ENCODE measurements at regions not wholly inside any gene's neighbourhood (a gene's known extent, or its start where the extent isn't known, plus 50 kb on each side); places are given as distances from the start of the nearest gene placed in this dataset.

DNA sequence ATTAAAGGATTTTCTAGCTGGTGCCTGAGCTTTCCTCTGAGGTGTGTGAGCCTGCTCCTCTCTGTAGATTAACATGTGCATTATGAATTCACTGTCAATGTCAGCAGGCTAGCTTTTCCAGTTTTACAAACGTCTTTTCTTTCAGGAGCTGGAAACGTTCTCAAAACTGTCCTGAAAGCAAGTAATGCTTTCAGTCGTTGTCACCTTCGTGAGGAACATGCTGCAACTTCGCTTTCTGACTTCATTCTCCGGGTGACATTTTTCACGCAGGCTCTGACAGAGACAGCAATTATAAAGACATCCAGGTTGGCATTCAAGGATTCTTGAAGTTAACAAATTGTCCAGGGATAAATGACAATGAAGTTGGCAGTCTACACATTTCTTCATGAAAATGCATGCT, 671.5 kb downstream of the DHX35 start:
- Histone ChIP-seq H3K27ac (ENCODE audit: insufficient read depth, low read length, poor library complexity, severe bottlenecking) (no peak overlapping the region), H3K4me1 (ENCODE audit: control insufficient read depth, insufficient read depth, low read length, poor library complexity, severe bottlenecking) (no peaks in the 10 kb centered on the region), H3K36me3 (ENCODE audit: control insufficient read depth, insufficient read depth, low read length) (no peaks in the 10 kb centered on the region), H3K4me3 (ENCODE audit: low read depth, low read length) (no peak overlapping the region), H3K9me3 (ENCODE audit: control insufficient read depth in 2 of 2, low read length in 2 of 2) (no peaks in the 10 kb centered on the region), H3K27me3 (ENCODE audit: control insufficient read depth, insufficient read depth, low read length) (no peaks in the 10 kb centered on the region)
- Mint-ChIP-seq H3K36me3 (no peaks in the 10 kb centered on the region), H3K27ac (no peak overlapping the region), H3K4me3 (no peak overlapping the region), H3K4me1 (no peaks in the 10 kb centered on the region), H3K9me3 (peaks cover 0 to 3% (median 0%) of the 10 kb centered on the region in 7 donors), H3K27me3 (no peaks in the 10 kb centered on the region)
- DNase-seq (no peak), ATAC-seq (ENCODE audit: low read depth in 2 of 2) (no peak)

- H3K27ac ChIP-seq (ENCODE audit: insufficient read depth, low read length, poor library complexity, severe bottlenecking) = no peak overlapping the region
- ATAC-seq (ENCODE audit: low read depth in 2 of 2) (no peak), DNase-seq (no peak)
- no peaks in the 10 kb centered on the region for H3K27me3 ChIP-seq (ENCODE audit: control insufficient read depth, insufficient read depth, low read length)
- Mint-ChIP-seq H3K9me3 (peaks cover 0 to 3% (median 0%) of the 10 kb centered on the region in 7 donors), H3K27ac (no peak overlapping the region), H3K36me3 (no peaks in the 10 kb centered on the region), H3K27me3 (no peaks in the 10 kb centered on the region), H3K4me1 (no peaks in the 10 kb centered on the region), H3K4me3 (no peak overlapping the region)
- no peaks in the 10 kb centered on the region for H3K36me3 ChIP-seq (ENCODE audit: control insufficient read depth, insufficient read depth, low read length)
- H3K4me1 ChIP-seq (ENCODE audit: control insufficient read depth, insufficient read depth, low read length, poor library complexity, severe bottlenecking) = no peaks in the 10 kb centered on the region
- no peaks in the 10 kb centered on the region for H3K9me3 ChIP-seq (ENCODE audit: control insufficient read depth in 2 of 2, low read length in 2 of 2)
- H3K4me3 ChIP-seq (ENCODE audit: low read depth, low read length) = no peak overlapping the region
Observed at GRCh38 chr20:39632757-39633156, 670.6 kb downstream of the DHX35 start.

DNA sequence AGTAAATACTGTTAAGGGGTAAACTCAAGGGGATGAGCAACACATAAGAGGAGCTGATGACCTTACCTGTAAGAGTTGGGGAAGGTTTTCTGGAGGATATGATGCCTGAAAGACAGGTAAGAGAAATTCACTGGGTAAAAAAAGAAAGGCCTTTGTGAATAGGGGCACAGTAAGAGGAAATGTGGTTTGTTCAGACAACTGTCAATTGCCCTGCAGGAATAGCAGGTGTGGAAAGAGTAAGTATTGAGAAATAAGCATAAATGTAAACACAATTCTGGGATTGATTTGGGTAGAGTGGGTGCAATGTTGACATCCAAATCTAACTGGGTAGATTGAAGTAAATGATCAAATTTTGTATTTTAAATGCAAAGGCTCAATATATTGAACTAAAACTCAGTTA, 670.0 kb downstream of the DHX35 start:
- no peaks in the 10 kb centered on the region for H3K27me3 ChIP-seq (ENCODE audit: control insufficient read depth, insufficient read depth, low read length)
- Mint-ChIP-seq H3K27ac (no peak overlapping the region), H3K27me3 (no peaks in the 10 kb centered on the region), H3K4me3 (no peak overlapping the region), H3K36me3 (no peaks in the 10 kb centered on the region), H3K4me1 (no peaks in the 10 kb centered on the region), H3K9me3 (peaks cover 0 to 3% (median 0%) of the 10 kb centered on the region in 7 donors)
- H3K4me3 ChIP-seq (ENCODE audit: low read depth, low read length) = no peak overlapping the region
- no peak overlapping the region for H3K27ac ChIP-seq (ENCODE audit: insufficient read depth, low read length, poor library complexity, severe bottlenecking)
- H3K9me3 ChIP-seq (ENCODE audit: control insufficient read depth in 2 of 2, low read length in 2 of 2) = no peaks in the 10 kb centered on the region
- no peaks in the 10 kb centered on the region for H3K4me1 ChIP-seq (ENCODE audit: control insufficient read depth, insufficient read depth, low read length, poor library complexity, severe bottlenecking)
- no peaks in the 10 kb centered on the region for H3K36me3 ChIP-seq (ENCODE audit: control insufficient read depth, insufficient read depth, low read length)
- DNase-seq = no peak
- no peak for ATAC-seq (ENCODE audit: low read depth in 2 of 2)

GRCh38 chr20:39631557-39631956, 669.4 kb downstream of the DHX35 start:
- H3K36me3 Mint-ChIP-seq = no peaks in the 10 kb centered on the region
- no peaks in the 10 kb centered on the region for H3K4me1 Mint-ChIP-seq
- H3K27me3 Mint-ChIP-seq = no peaks in the 10 kb centered on the region

GRCh38 chr20:39630215-39630908, 668.2 kb downstream of the DHX35 start:
- no peaks in the 10 kb centered on the region for H3K36me3 ChIP-seq (ENCODE audit: control insufficient read depth, insufficient read depth, low read length)
- H3K27ac Mint-ChIP-seq = no peak overlapping the region
- no peaks in the 10 kb centered on the region for H3K27me3 ChIP-seq (ENCODE audit: control insufficient read depth, insufficient read depth, low read length)
- H3K9me3 Mint-ChIP-seq = peaks cover 0 to 4% (median 2%) of the 10 kb centered on the region in 7 donors
- H3K4me3 Mint-ChIP-seq = no peak overlapping the region
- no peak overlapping the region for H3K4me3 ChIP-seq (ENCODE audit: low read depth, low read length)
- no peaks in the 10 kb centered on the region for H3K4me1 ChIP-seq (ENCODE audit: control insufficient read depth, insufficient read depth, low read length, poor library complexity, severe bottlenecking)
- no peaks in the 10 kb centered on the region for H3K4me1 Mint-ChIP-seq
- DNase-seq (no peak), ATAC-seq (ENCODE audit: low read depth in 2 of 2) (no peak)
- H3K27me3 Mint-ChIP-seq = no peaks in the 10 kb centered on the region
- H3K36me3 Mint-ChIP-seq = no peaks in the 10 kb centered on the region
- no peaks in the 10 kb centered on the region for H3K9me3 ChIP-seq (ENCODE audit: control insufficient read depth in 2 of 2, low read length in 2 of 2)
- H3K27ac ChIP-seq (ENCODE audit: insufficient read depth, low read length, poor library complexity, severe bottlenecking) = no peak overlapping the region

More at GRCh38 chr20:39631557-39631956, 669.4 kb downstream of the DHX35 start:
- DNase-seq = no peak
- H3K36me3 ChIP-seq (ENCODE audit: control insufficient read depth, insufficient read depth, low read length) = no peaks in the 10 kb centered on the region
- Mint-ChIP-seq H3K9me3 (peaks cover 0 to 3% (median 0%) of the 10 kb centered on the region in 7 donors), H3K27ac (no peak overlapping the region), H3K4me3 (no peak overlapping the region)
- no peak overlapping the region for H3K4me3 ChIP-seq (ENCODE audit: low read depth, low read length)
- H3K27ac ChIP-seq (ENCODE audit: insufficient read depth, low read length, poor library complexity, severe bottlenecking) = no peak overlapping the region
- no peaks in the 10 kb centered on the region for H3K9me3 ChIP-seq (ENCODE audit: control insufficient read depth in 2 of 2, low read length in 2 of 2)
- H3K27me3 ChIP-seq (ENCODE audit: control insufficient read depth, insufficient read depth, low read length) = no peaks in the 10 kb centered on the region
- no peak for ATAC-seq (ENCODE audit: low read depth in 2 of 2)
- H3K4me1 ChIP-seq (ENCODE audit: control insufficient read depth, insufficient read depth, low read length, poor library complexity, severe bottlenecking) = no peaks in the 10 kb centered on the region

DNA sequence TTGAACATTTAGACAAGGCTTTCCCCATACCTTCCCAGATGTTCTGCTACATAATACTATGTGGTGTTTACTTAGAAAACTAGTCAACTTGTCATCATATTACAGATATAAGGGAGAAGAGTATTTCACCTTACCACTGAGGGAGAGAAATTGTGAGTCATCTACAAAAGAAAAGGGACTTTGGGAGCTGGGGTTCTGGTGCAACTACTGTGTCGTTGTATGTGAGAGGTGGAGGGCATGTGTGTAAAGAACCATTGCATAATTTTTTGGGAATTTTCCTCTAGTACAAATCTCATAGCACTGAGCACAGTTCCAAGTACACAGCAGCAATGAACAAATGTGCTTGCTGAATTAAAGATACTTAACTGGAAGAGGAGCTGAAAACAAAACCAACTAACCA, 665.6 kb downstream of the DHX35 start:
- peaks cover 0 to 7% (median 2%) of the 10 kb centered on the region in 7 donors for H3K9me3 Mint-ChIP-seq
- H3K27ac Mint-ChIP-seq = no peak overlapping the region
- H3K4me3 Mint-ChIP-seq = no peak overlapping the region
- no peaks in the 10 kb centered on the region for H3K27me3 Mint-ChIP-seq
- no peak for DNase-seq
- Histone ChIP-seq H3K4me1 (ENCODE audit: control insufficient read depth, insufficient read depth, low read length, poor library complexity, severe bottlenecking) (no peaks in the 10 kb centered on the region), H3K27me3 (ENCODE audit: control insufficient read depth, insufficient read depth, low read length) (no peaks in the 10 kb centered on the region), H3K27ac (ENCODE audit: insufficient read depth, low read length, poor library complexity, severe bottlenecking) (no peak overlapping the region), H3K4me3 (ENCODE audit: low read depth, low read length) (no peak overlapping the region), H3K9me3 (ENCODE audit: control insufficient read depth in 2 of 2, low read length in 2 of 2) (no peaks in the 10 kb centered on the region), H3K36me3 (ENCODE audit: control insufficient read depth, insufficient read depth, low read length) (no peaks in the 10 kb centered on the region)
- H3K4me1 Mint-ChIP-seq = no peaks in the 10 kb centered on the region
- no peaks in the 10 kb centered on the region for H3K36me3 Mint-ChIP-seq
- ATAC-seq (ENCODE audit: low read depth in 2 of 2) = no peak

GRCh38 chr20:39624316-39624715, 662.2 kb downstream of the DHX35 start:
- Histone ChIP-seq H3K27ac (ENCODE audit: insufficient read depth, low read length, poor library complexity, severe bottlenecking) (no peak overlapping the region), H3K9me3 (ENCODE audit: control insufficient read depth in 2 of 2, low read length in 2 of 2) (no peaks in the 10 kb centered on the region), H3K36me3 (ENCODE audit: control insufficient read depth, insufficient read depth, low read length) (no peaks in the 10 kb centered on the region), H3K27me3 (ENCODE audit: control insufficient read depth, insufficient read depth, low read length) (no peaks in the 10 kb centered on the region), H3K4me3 (ENCODE audit: low read depth, low read length) (no peak overlapping the region), H3K4me1 (ENCODE audit: control insufficient read depth, insufficient read depth, low read length, poor library complexity, severe bottlenecking) (no peaks in the 10 kb centered on the region)
- ATAC-seq (ENCODE audit: low read depth in 2 of 2) (no peak), DNase-seq (no peak)
- Mint-ChIP-seq H3K36me3 (no peaks in the 10 kb centered on the region), H3K4me1 (no peaks in the 10 kb centered on the region), H3K27me3 (no peaks in the 10 kb centered on the region), H3K27ac (no peak overlapping the region), H3K9me3 (peaks cover 0 to 4% (median 1%) of the 10 kb centered on the region in 7 donors), H3K4me3 (no peak overlapping the region)

DNA sequence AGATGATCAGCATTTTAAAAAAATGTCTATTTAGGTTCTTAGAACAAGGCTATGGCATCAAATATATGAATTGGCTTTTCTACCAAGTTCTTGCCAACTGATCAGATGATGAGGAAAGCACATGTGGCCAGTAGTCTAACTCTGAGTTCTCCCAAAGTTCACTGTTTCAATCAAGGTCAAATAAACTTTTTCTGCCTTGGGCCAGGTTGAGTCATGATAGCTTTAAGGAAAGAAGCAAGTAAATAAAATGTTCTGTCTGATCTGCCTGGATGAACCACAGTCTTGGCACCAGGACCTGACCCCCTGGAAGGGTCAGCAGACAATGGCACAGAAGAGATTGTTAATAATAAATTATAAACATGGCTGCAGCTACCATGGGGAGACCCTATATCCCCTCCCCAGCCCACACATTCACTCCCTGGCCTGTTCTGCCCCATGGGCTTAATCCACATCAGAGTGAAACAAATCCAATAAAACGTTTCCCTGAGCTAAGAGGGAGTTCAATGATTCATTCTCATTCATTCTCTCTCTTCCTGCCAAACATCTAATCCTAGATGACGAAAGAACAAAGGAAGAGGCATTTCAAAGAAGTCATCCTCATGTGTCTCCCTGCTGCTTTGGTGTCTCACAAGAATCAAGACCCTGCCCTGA, 661.6 kb downstream of the DHX35 start:
- DNase-seq = no peak
- no peaks in the 10 kb centered on the region for H3K27me3 Mint-ChIP-seq
- ATAC-seq (ENCODE audit: low read depth in 2 of 2) = no peak

More for the DNA sequence above, 661.6 kb downstream of the DHX35 start:
- H3K9me3 ChIP-seq (ENCODE audit: control insufficient read depth in 2 of 2, low read length in 2 of 2) = no peaks in the 10 kb centered on the region
- Mint-ChIP-seq H3K4me3 (no peak overlapping the region), H3K4me1 (no peaks in the 10 kb centered on the region), H3K36me3 (no peaks in the 10 kb centered on the region), H3K27ac (no peak overlapping the region), H3K9me3 (peaks cover 0 to 4% (median 1%) of the 10 kb centered on the region in 7 donors)
- H3K4me3 ChIP-seq (ENCODE audit: low read depth, low read length) = no peak overlapping the region
- no peaks in the 10 kb centered on the region for H3K4me1 ChIP-seq (ENCODE audit: control insufficient read depth, insufficient read depth, low read length, poor library complexity, severe bottlenecking)
- no peak overlapping the region for H3K27ac ChIP-seq (ENCODE audit: insufficient read depth, low read length, poor library complexity, severe bottlenecking)
- no peaks in the 10 kb centered on the region for H3K36me3 ChIP-seq (ENCODE audit: control insufficient read depth, insufficient read depth, low read length)
- no peaks in the 10 kb centered on the region for H3K27me3 ChIP-seq (ENCODE audit: control insufficient read depth, insufficient read depth, low read length)

Data from CD4-positive, CD25-positive, alpha-beta regulatory T cell (primary cell).